ENCODE measurements at regions not wholly inside any gene's neighbourhood (a gene's known extent, or its start where the extent isn't known, plus 50 kb on each side); places are given as distances from the start of the nearest gene placed in this dataset.

DNA sequence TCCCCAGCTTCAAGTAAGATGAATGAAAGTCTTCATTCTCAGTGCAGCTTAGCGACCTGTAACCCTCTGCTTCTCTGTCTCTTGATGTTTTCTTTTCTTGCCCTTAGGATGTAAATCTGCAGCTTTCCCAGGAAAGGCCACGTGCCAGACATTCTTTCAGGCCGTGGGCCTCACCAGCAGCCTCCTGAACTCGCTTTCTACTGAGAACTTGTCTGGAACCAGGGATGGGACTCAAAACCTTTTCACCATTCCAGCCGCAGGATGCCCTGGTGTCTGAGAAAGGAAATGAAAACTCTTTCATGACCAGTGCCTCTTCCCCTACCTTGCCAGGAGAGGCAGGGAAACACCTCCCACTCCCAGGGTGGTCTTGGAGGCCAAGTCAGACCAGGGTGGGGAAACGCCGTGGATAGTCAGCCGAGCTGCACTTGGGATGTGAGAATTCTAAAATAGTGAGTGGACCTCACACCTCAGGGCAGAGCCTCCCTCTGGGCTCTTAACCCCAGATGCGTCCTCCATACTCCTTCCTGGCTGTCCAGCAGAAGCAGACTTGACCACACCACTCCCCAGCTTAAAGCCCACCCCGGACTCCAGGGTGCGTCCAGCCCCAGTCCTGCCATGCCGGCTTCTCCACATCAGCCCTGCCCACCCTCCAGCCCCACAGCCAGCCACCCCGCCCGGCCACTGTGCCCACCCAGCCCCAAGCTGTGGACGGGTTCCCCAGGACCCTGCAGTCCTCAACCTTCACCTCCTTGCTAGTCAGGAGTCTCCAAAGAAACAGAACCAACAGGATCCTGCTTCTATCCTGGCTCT lies 115.5 kb downstream of the TWIST2 start:
- H3K4me3 Mint-ChIP-seq: no peak overlapping the region
- H3K9me3 Mint-ChIP-seq (ENCODE audit: low read depth): no peaks in the 10 kb centered on the region
- CTCF ChIA-PET: no interaction called here
- DNase-seq (no peak), ATAC-seq (no peak)
- H3K36me3 Mint-ChIP-seq (ENCODE audit: low read depth): no peaks in the 10 kb centered on the region
- no peaks in the 10 kb centered on the region for H3K4me1 Mint-ChIP-seq
- POLR2A ChIA-PET: no interaction called here
- no peak overlapping the region for H3K27ac Mint-ChIP-seq
- H3K27me3 Mint-ChIP-seq: peaks cover 11% of the 10 kb centered on the region
- intact Hi-C loops (cut with DNase I, micrococcal nuclease): no loop called here

DNA sequence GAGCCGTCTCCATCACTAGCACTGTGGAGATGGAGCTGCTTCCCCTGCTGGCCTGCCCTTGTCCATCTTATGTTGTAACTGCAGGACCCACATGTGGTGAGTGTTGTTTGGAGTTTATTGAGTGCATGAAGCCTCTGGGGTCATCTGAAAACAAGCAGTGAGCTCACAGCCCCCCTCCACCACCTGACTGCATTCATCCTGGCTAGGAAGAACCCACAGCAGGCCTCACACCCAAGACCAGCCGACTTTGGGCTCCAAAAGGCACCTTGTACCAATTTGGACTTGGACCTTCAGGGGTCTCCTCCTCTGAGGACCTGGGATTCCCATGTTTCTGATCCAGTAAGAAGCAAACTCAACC lies 116.1 kb downstream of the TWIST2 start:
- intact Hi-C loops (cut with DNase I, micrococcal nuclease): no loop called here
- H3K36me3 Mint-ChIP-seq (ENCODE audit: low read depth): no peaks in the 10 kb centered on the region
- CTCF ChIA-PET: no interaction called here

GRCh38 chr2:238964544-238965067 lies 116.7 kb downstream of the TWIST2 start:
- Mint-ChIP-seq H3K36me3 (ENCODE audit: low read depth) (no peaks in the 10 kb centered on the region), H3K27me3 (peaks cover 6% of the 10 kb centered on the region), H3K4me1 (no peaks in the 10 kb centered on the region), H3K27ac (no peak overlapping the region), H3K4me3 (no peak overlapping the region), H3K9me3 (ENCODE audit: low read depth) (no peaks in the 10 kb centered on the region)
- POLR2A ChIA-PET: no interaction called here
- ATAC-seq (no peak), DNase-seq (no peak)
- CTCF ChIA-PET: interaction anchor here (0.7 kb wide), 1 partner anchor 669 kb away, joined by 3 read pairs; no protein-coding TSS in a partner anchor
- intact Hi-C loops (cut with DNase I, micrococcal nuclease): no loop called here

More for the DNA sequence above, 116.1 kb downstream of the TWIST2 start:
- Mint-ChIP-seq H3K4me3 (no peak overlapping the region), H3K27me3 (peaks cover 11% of the 10 kb centered on the region), H3K27ac (no peak overlapping the region), H3K4me1 (no peaks in the 10 kb centered on the region), H3K9me3 (ENCODE audit: low read depth) (no peaks in the 10 kb centered on the region)
- ATAC-seq: no peak
- POLR2A ChIA-PET: no interaction called here
- DNase-seq: no peak

DNA sequence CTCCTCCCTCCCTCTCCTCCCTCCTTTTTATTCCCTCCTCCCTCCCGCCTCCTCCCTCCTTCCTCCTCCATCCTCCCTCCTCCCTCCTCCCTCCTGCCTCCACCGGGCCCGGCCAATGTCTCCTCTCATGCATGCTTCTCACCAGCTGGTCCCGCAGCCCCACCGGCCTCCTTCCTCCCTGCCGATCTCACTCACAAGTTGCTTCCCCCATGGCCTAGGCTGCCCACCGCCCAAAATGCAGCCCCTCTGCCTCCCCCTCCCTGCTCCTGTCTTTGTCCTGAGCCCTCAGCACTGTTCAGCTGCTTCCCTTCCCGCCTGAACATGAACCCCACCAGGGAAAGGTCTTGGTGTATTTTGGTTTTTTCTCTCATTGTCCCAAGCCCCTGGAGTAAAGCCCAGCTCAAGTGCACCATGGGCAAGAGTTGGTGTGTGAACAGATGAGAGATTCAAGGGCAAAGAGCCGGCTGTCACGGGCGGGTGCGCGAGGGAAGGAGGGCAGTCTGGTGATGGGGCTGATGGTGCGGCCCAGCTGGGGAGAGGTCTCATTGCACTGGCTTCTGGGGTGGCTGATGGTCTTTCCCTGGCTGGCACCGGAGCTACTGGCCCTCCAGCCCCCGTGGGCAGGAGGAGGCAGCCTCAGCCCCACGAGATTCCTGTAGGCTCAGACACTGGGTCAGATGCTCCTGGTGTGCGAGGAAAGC lies 117.6 kb downstream of the TWIST2 start:
- intact Hi-C loops (cut with DNase I, micrococcal nuclease): no loop called here
- Mint-ChIP-seq H3K27me3 (peaks cover 8% of the 10 kb centered on the region), H3K9me3 (ENCODE audit: low read depth) (no peaks in the 10 kb centered on the region), H3K4me3 (no peak overlapping the region), H3K36me3 (ENCODE audit: low read depth) (no peaks in the 10 kb centered on the region), H3K27ac (no peak overlapping the region), H3K4me1 (no peaks in the 10 kb centered on the region)
- no peak for DNase-seq
- ChIA-PET POLR2A (no interaction called here), CTCF (interaction anchor here (0.7 kb wide), 1 partner anchor 668 kb away, joined by 3 read pairs; no protein-coding TSS in a partner anchor)
- ATAC-seq: no peak

DNA sequence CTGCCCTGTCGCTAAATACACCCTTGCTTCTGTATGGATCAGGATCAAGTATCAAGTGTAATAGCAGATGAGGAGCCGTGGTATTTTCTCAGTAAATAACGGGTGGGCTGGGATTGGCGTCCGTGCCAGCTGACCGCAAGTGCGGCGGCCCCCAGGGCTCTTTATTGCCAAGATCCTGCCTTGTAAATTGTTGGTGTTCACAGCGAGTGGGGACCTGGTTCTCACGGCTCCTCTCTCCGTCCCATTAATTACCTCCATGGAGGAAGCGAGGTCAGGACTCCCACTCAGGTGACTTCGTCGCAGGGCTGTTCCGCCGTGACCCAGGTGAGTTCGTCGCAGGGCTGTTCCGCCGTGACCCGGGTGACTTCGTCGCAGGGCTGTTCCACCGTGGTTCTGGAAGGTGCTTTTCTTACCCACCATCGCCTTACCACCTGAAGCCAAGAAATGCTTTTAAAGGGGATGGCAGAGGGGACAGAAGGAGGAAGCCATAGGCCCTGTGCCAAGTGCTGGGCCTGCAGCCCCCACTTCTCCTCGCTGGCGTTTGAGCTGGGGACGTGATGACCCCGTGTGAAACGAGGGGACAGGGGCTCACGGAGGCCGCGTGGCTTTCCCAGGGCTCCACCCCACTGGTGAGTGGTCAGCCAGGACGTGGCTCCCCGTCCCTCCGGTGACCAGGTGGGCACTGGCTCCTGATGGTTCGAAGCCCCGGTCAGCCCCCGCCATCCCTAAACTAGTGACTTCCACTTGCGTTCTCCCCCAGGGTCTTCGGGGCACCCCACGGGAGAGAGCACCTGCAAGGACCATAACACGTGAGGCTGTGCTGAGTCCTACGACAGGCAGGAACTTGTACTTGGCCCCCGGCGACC lies 118.4 kb downstream of the TWIST2 start:
- ATAC-seq (no peak), DNase-seq (no peak)
- Mint-ChIP-seq H3K4me3 (no peak overlapping the region), H3K27ac (no peak overlapping the region), H3K27me3 (peaks cover 4% of the 10 kb centered on the region), H3K4me1 (no peaks in the 10 kb centered on the region), H3K9me3 (ENCODE audit: low read depth) (no peaks in the 10 kb centered on the region), H3K36me3 (ENCODE audit: low read depth) (no peaks in the 10 kb centered on the region)
- intact Hi-C loops (cut with DNase I, micrococcal nuclease): no loop called here
- CTCF ChIA-PET: no interaction called here
- POLR2A ChIA-PET: no interaction called here

DNA sequence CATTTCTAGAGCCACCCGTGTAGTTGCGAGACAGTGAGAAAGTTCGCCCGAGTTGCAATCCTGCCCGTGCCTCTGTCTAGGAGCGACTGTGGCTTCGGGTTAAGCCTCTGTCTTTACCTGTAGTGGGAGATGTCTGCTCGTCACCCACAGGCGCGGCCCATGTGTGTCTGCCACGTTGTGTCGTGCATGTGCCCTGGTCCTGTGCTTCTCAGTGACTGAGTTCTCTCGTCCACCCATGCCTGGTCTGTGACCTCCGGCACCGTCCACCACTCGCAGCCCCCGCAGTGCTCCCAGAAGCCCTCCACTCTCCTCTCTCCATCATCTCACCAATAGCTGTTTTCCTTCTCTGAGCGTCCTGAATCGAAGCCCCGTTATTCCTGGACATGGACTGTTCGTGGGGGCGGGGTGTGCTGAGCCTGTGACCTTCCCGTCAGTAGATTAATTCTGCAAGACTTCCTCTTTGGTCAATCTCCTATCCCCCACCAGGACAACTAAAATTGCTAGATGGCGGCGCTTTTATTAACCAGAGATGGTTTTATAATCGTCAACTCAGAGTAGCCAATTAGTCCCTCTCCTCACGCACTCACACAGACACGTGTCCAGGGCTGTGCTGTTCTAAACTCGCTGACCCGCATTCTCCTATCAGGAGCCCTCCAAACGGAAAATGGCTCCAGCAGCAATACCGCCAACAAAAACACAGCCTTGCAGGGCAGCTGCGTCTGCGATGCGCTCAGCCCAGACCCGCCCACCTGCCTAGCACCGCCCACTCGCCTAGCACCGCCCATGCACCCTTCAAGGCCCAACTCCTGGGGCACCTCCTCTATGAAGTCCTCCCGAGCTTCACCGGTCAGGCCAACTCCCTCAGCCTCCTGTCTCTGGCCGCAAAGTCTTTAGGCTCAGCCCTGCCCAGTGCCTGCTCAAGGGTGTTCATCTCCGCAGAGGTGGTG lies 119.4 kb downstream of the TWIST2 start:
- peaks cover 7% of the 10 kb centered on the region for H3K27me3 Mint-ChIP-seq
- CTCF ChIA-PET: interaction anchor here (1.1 kb wide), 1 partner anchor 9 kb away, joined by 7 read pairs; no protein-coding TSS in a partner anchor
- H3K4me3 Mint-ChIP-seq: no peak overlapping the region
- no peaks in the 10 kb centered on the region for H3K36me3 Mint-ChIP-seq (ENCODE audit: low read depth)
- no peaks in the 10 kb centered on the region for H3K4me1 Mint-ChIP-seq
- intact Hi-C loops (cut with DNase I, micrococcal nuclease): no loop called here
- H3K9me3 Mint-ChIP-seq (ENCODE audit: low read depth): no peaks in the 10 kb centered on the region
- no peak for ATAC-seq
- POLR2A ChIA-PET: no interaction called here
- no peak overlapping the region for H3K27ac Mint-ChIP-seq
- no peak for DNase-seq

DNA sequence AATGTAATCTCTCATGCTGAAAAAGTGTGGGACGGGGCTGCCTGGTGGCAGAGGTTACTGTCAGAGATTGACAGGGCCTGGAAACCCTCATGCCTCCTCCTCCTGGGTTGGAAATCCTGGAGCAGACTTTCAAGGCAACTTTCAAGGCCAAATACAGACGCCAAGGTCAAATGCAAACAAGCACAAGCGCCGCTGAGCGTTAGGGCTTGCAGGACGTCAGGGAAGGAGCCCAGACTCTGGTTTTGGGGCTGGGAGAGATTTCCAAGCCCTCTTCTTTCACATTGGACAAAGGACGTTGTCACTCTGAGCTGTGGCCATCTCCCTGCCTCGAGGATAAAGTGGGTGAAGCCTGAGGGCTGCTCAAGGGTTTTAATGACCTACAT lies 120.1 kb downstream of the TWIST2 start:
- intact Hi-C loops (cut with DNase I, micrococcal nuclease): no loop called here
- POLR2A ChIA-PET: no interaction called here
- DNase-seq (no peak), ATAC-seq (no peak)
- H3K27ac Mint-ChIP-seq: no peak overlapping the region
- H3K9me3 Mint-ChIP-seq (ENCODE audit: low read depth): no peaks in the 10 kb centered on the region
- no peaks in the 10 kb centered on the region for H3K36me3 Mint-ChIP-seq (ENCODE audit: low read depth)
- no peak overlapping the region for H3K4me3 Mint-ChIP-seq
- peaks cover 8% of the 10 kb centered on the region for H3K27me3 Mint-ChIP-seq
- H3K4me1 Mint-ChIP-seq: no peaks in the 10 kb centered on the region
- CTCF ChIA-PET: interaction anchor here (1.1 kb wide), 1 partner anchor 10 kb away, joined by 7 read pairs; no protein-coding TSS in a partner anchor

DNA sequence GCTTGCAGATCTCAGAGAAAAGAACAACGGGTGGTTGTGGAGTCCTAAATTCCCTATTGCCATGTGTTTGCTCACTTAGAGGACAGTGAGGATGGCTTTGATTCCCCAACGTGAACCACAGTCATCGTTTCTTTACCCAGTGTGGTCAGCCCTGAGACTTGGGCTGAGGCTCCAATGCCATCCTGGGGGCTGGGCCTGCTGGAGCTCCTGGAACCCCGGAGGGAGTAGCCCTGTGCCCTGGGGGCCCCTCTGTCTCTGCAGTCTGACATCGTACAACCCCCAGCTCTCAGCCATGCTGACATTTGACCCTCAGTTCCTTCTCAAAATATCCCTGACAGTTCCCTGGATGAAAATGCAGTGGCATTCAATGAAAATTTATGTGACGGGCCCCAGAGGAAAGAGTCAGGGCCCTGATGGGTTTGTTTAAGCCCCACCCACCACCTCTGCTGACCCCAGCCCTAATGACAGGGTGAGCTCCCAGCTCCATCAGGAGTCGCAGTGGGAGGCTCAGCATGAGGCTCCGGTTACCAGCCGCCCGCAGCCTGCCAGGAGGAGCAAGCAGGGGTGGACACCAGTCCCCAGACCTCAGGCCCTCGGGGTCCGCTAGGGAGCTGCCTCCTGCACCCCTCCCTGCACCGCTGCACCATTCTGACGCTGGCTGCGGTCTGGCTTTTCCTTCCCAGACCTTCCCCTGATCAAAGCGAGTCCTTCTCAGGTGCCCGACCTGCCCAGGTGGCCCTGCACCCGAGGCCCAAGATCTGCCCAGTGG lies 120.9 kb downstream of the TWIST2 start:
- Mint-ChIP-seq H3K36me3 (ENCODE audit: low read depth) (no peaks in the 10 kb centered on the region), H3K27me3 (peaks cover 8% of the 10 kb centered on the region), H3K27ac (no peak overlapping the region), H3K9me3 (ENCODE audit: low read depth) (no peaks in the 10 kb centered on the region), H3K4me1 (no peaks in the 10 kb centered on the region), H3K4me3 (no peak overlapping the region)
- intact Hi-C loops (cut with DNase I, micrococcal nuclease): no loop called here
- DNase-seq (no peak), ATAC-seq (no peak)
- POLR2A ChIA-PET: no interaction called here
- CTCF ChIA-PET: interaction anchor here (0.6 to 1.3 kb wide), 4 partner anchors 11 to 1024 kb away, joined by 3 to 7 read pairs (median 4); no protein-coding TSS in a partner anchor

- Mint-ChIP-seq H3K9me3 (ENCODE audit: low read depth) (peaks cover 3% of the 10 kb centered on the region), H3K27ac (no peak overlapping the region), H3K4me1 (no peaks in the 10 kb centered on the region), H3K27me3 (peaks cover 8% of the 10 kb centered on the region), H3K36me3 (ENCODE audit: low read depth) (no peaks in the 10 kb centered on the region), H3K4me3 (no peak overlapping the region)
- POLR2A ChIA-PET: no interaction called here
- intact Hi-C loops (cut with DNase I, micrococcal nuclease): no loop called here
- CTCF ChIA-PET: interaction anchor here (1.3 kb wide), 1 partner anchor 13 kb away, joined by 4 read pairs; no protein-coding TSS in a partner anchor
- ATAC-seq (no peak), DNase-seq (no peak)
These were observed 122.0 kb downstream of the TWIST2 start for GRCh38 chr2:238969857-238970256.

DNA sequence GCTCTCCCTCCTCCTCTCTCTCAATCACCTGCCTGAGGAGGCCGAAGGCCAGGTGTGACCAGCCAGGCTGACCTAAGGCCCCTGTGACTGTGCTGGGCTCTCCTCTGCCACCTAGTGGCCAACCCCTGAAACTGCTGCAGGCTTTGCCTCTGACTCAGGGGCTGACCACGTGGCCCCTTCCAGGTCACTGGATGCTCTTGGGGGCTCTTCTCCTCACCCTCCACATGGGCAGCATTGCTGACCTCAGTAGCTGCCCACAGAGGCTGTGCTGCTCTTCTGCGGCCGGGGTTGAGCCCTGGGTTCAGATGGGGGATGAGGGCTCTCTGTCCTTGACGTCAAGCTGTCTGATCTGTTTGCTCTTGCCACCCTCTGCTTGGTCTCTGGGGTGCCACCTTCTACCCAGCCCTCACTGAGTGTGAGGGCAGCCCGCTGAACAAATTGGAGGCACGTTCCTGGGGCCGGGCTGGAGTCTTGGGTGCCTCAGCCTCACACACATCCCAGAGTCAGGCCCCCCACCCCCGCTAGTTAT lies 122.7 kb downstream of the TWIST2 start:
- peak; percentile 77 for ATAC-seq
- Mint-ChIP-seq H3K4me1 (no peaks in the 10 kb centered on the region), H3K27ac (no peak overlapping the region), H3K36me3 (ENCODE audit: low read depth) (peaks cover 2% of the 10 kb centered on the region), H3K9me3 (ENCODE audit: low read depth) (peaks cover 10% of the 10 kb centered on the region), H3K27me3 (peaks cover 15% of the 10 kb centered on the region), H3K4me3 (no peak overlapping the region)
- ChIA-PET CTCF (interaction anchor here (0.6 to 0.7 kb wide), 2 partner anchors 446 to 1172 kb away, joined by 3 read pairs; no protein-coding TSS in a partner anchor), POLR2A (no interaction called here)
- DNase-seq: peak; percentile 69
- intact Hi-C loops (cut with DNase I, micrococcal nuclease): no loop called here

All from activated CD4-positive, alpha-beta T cell treated with anti-CD3 and anti-CD28 coated beads for 36 hours (primary cell).